Heart right ventricle (tissue), 16 donors: ENCODE measurements at regions not wholly inside any gene's neighbourhood (a gene's known extent, or its start where the extent isn't known, plus 50 kb on each side); places are given as distances from the start of the nearest gene placed in this dataset.

Experiments
- ATAC-seq, 8 donors: fragments of 200-7000 bp; cut with Tn5 transposase; one replicate each; pipeline ENCODE4 v1.9.1; 2020; ENCODE audit warnings: mild to moderate bottlenecking in 8 of 8, moderate library complexity in 8 of 8, moderate number of reproducible peaks in 1 of 8
- DNase-seq, 2 donors: peaks; one replicate each; pipeline ENCODE4 v3.0.0-alpha.2; 2020
- H3K27ac ChIP-seq, 10 donors: fragments of 200-600 bp; sonication (generic) in 2 of 10; one replicate each; pipeline versions ENCODE4 v1.5.0 to v1.8.0; 2020 to 2022; ENCODE audit warnings: mild to moderate bottlenecking in 3 of 10
- H3K27me3 ChIP-seq, 7 donors: fragments of 200-600 bp; one replicate each; pipeline ENCODE4 v1.8.0; 2021 to 2022; ENCODE audit warnings: mild to moderate bottlenecking in 2 of 7
- H3K36me3 ChIP-seq, 9 donors: fragments of 200-600 bp; sonication (generic) in 1 of 9; one replicate each; pipeline versions ENCODE4 v1.5.0 to v1.8.0; 2020 to 2022; ENCODE audit warnings: mild to moderate bottlenecking in 2 of 9
- H3K4me1 ChIP-seq, 9 donors: fragments of 200-600 bp; sonication (generic) in 1 of 9; one replicate each; pipeline versions ENCODE4 v1.5.0 to v1.8.0; 2020 to 2022; ENCODE audit warnings: mild to moderate bottlenecking in 4 of 9
- H3K4me3 ChIP-seq, 10 donors: fragments of 200-600 bp; sonication (generic) in 2 of 10; one replicate each; pipeline versions ENCODE4 v1.5.0 to v1.8.0; 2020 to 2022; ENCODE audit warnings: mild to moderate bottlenecking in 7 of 10, moderate library complexity in 2 of 10
- H3K9me3 ChIP-seq, 11 donors: fragments of 200-600 bp in 10 of 11; sonication (generic) in 2 of 11; one replicate each; pipeline versions ENCODE4 v1.5.0 to v1.8.0; 2013 to 2022; ENCODE audit warnings: mild to moderate bottlenecking in 2 of 11, control low read depth in 1 of 11, moderate library complexity in 1 of 11
- WGBS, 2 donors: extraction: QIAGEN DNeasy Blood & Tissue Kit; methylation state at CpG; one replicate each; pipeline ENCODE4 v1.1.7; 2013; ENCODE audit warnings: inconsistent platforms in 1 of 2; 5-methylcytosine and 5-hydroxymethylcytosine counted together
- intact Hi-C, 10 donors: fragments of 100-400 bp; cut with DNase I; formaldehyde crosslinking; loops; one replicate each; pipeline versions ENCODE4 v1.11.1 to v1.14.2; 2022
- TF ChIP-seq, protein P1 (sequence below), 9 donors: fragments of 200-600 bp; sonication (generic) in 2 of 9; IDR thresholded peaks; one replicate each; pipeline versions ENCODE4 v1.5.0 to v1.8.0; 2021 to 2022; ENCODE audit warnings: antibody characterized with exemption in 9 of 9, mild to moderate bottlenecking in 5 of 9, moderate library complexity in 1 of 9
- donor health status: Arrhythmogenic right ventricular cardiomyopathy.
- donor health status: ischemic (EF 13 %, LVEDD 7.1; RV severe dilation, severe dysfunction).
- donor health status: healthy with polysubstance abuse.
- donor health status: DM: no; HTN: yes; CAD: no.
- donor health status: DM: no; HTN: no; CAD: no.
- donor health status: ischemic (EF 25% LVEDD 6.9; RV normal size, moderate dysfunction).
- donor health status: ischemic (EF 25% LVEDD 5.7; RV mildly dilated, moderate dysfunction).
- donor health status: healthy.
- donor health status: DM: yes; HTN: yes; CAD: no.
- donor health status: Ischemic cardiomyopathy.
- donor health status: ischemic (EF 35%, LVEDD 5.7; RV mildly dilated, moderate dysfunction).
- donor health status: nonischemic (EF 11% LVEDD 7.7; RV severe dilation, severe dysfunction).
- donor health status: DM: yes; HTN: yes; CAD: no.
- donor health status: PGD.
- donor health status: ischemic (EF 29% LVEDD 5.4; RV normal size, mild dysfunction).
- donor health status: nonischemic (EF 23%, LVEDD 6.1; RV moderate dilation, normal function).

DNA sequence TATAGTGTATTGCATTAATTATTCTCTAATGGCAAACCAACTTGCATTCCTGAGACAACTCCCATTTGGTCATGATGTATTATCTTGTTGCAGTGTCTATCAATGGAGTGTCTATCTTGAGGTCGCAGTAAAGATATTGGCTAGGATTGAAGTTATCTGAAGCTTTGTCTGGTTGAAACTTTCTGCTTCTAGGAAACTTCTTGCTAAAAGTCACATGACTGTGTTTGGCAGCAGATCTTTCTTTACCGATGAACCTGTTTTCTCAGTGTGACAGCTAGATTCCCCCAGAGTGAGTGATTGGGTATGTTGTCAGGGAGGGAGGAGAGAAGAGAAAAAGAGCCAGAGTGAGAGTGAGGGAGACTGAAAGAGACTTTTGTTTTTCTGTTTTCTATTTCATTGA is 119.6 kb downstream of the QPCT start:
- intact Hi-C loops: no loop called here
- H3K9me3 ChIP-seq: no peaks in the 10 kb centered on the region
- H3K27me3 ChIP-seq: no peaks in the 10 kb centered on the region
- H3K4me3 ChIP-seq: no peak overlapping the region
- TF ChIP-seq, protein P1, sequence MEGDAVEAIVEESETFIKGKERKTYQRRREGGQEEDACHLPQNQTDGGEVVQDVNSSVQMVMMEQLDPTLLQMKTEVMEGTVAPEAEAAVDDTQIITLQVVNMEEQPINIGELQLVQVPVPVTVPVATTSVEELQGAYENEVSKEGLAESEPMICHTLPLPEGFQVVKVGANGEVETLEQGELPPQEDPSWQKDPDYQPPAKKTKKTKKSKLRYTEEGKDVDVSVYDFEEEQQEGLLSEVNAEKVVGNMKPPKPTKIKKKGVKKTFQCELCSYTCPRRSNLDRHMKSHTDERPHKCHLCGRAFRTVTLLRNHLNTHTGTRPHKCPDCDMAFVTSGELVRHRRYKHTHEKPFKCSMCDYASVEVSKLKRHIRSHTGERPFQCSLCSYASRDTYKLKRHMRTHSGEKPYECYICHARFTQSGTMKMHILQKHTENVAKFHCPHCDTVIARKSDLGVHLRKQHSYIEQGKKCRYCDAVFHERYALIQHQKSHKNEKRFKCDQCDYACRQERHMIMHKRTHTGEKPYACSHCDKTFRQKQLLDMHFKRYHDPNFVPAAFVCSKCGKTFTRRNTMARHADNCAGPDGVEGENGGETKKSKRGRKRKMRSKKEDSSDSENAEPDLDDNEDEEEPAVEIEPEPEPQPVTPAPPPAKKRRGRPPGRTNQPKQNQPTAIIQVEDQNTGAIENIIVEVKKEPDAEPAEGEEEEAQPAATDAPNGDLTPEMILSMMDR (IDR thresholded peaks at IDR 0.05): no peak
- DNase-seq (no peak), ATAC-seq (no peak)
- peaks cover 0 to 28% (median 11%) of the 10 kb centered on the region in 9 donors for H3K4me1 ChIP-seq
- H3K36me3 ChIP-seq: no peaks in the 10 kb centered on the region
- 24 to 30% methylated on average over 2 of the region's 2 CpGs for WGBS, 2 donors
- no peak overlapping the region for H3K27ac ChIP-seq

DNA sequence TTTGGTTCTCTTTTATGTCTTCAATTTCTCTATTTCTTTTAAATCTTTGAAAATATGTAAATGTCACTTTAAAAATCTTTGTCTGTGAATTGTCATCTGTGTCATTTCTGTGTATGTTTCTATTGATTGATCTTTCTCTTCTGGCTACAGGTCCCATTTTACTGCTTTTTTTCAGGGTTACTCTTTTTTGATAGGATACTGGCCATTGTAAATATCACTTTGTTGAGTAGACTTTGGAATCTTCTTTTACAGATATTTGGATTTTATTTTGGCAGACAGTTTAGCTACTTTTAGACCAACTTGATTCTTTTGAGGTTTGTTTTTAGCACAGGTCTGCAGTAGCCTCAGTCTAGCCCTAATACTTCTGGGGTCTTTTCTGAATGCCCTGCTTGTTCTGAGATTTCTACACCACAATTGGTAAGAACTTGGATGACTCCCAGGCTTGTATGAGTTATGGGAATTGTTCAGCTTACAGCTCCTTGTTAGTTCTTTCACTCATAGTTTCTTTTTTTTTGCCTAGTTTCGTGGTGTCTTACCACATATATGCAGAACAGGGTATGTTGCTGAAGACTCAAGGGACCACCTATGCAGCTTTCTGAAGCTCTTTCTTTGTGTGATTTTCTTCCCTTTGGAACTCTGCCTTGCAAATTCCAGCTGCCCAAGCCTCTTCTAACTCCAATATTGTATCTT is 122.2 kb downstream of the QPCT start:
- Histone ChIP-seq H3K36me3 (no peaks in the 10 kb centered on the region), H3K4me3 (no peak overlapping the region), H3K4me1 (peaks cover 0 to 13% (median 0%) of the 10 kb centered on the region in 9 donors), H3K27me3 (no peaks in the 10 kb centered on the region), H3K27ac (no peak overlapping the region), H3K9me3 (no peaks in the 10 kb centered on the region)
- 81 to 91% methylated on average over 1 of the region's 1 CpG for WGBS, 2 donors
- no peak for DNase-seq
- ATAC-seq: no peak
- TF ChIP-seq, protein P1 (IDR thresholded peaks at IDR 0.05): no peak
- intact Hi-C loops: no loop called here

DNA sequence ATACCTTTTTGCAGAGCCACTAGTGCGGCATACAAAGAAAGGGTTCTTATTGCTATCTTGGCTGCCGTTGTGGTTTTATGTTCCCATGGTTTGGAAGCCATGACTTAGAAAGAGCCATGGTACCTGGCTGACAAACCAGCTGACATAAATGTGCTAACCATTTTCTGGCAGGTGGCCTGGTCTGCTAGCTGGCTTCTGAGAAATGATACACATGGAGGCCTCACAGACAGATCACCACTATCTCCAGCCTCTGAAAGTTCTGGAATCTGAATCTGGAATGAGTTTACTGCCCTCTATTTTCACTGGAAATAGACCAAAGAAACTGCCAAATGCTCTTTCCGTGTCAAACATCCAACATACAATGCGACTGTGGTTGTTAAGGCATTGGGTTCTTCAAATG is 123.7 kb downstream of the QPCT start:
- ATAC-seq (peak in 4 of 8 donors; percentile 44 to 82 (median 72)), DNase-seq (no peak)
- no peaks in the 10 kb centered on the region for H3K9me3 ChIP-seq
- no peak overlapping the region for H3K4me3 ChIP-seq
- no peaks in the 10 kb centered on the region for H3K27me3 ChIP-seq
- peak overlapping the region in 1 of 10 donors; percentile 6 for H3K27ac ChIP-seq
- no peaks in the 10 kb centered on the region for H3K36me3 ChIP-seq
- intact Hi-C loops: no loop called here
- peaks cover 0 to 14% (median 0%) of the 10 kb centered on the region in 9 donors for H3K4me1 ChIP-seq
- TF ChIP-seq, protein P1 (IDR thresholded peaks at IDR 0.05): no peak
- 61 to 74% methylated on average over 4 of the region's 4 CpGs for WGBS, 2 donors

DNA sequence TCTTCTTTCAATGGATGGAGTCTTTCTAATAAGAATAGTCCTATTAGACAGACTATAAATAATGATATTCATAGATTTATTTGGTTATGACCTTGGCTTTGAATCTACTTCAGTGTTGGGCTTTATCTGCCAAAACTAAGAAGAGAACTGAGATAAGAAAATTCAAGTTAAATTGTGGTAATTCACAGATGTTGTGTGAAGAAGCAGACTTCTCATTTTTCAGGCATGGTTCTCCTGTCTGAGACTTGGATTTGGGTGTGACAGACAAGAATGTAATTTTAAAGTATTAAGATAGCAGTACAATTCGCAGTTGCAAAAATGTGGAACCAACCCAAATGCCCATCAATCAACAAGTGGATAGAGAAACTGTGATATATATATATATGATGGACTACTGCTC is 124.7 kb downstream of the QPCT start:
- WGBS, 2 donors: 39 to 49% methylated on average over 1 of the region's 1 CpG
- no peaks in the 10 kb centered on the region for H3K36me3 ChIP-seq
- no peak overlapping the region for H3K4me3 ChIP-seq
- DNase-seq (no peak), ATAC-seq (no peak)
- peaks cover 0 to 15% (median 0%) of the 10 kb centered on the region in 9 donors for H3K4me1 ChIP-seq
- no peaks in the 10 kb centered on the region for H3K27me3 ChIP-seq
- TF ChIP-seq, protein P1 (IDR thresholded peaks at IDR 0.05): no peak
- H3K27ac ChIP-seq: no peak overlapping the region
- no peaks in the 10 kb centered on the region for H3K9me3 ChIP-seq
- intact Hi-C loops: no loop called here
